HepG2 (cell line): ENCODE measurements at regions not wholly inside any gene's neighbourhood (a gene's known extent, or its start where the extent isn't known, plus 50 kb on each side); places are given as distances from the start of the nearest gene placed in this dataset.

Source experiments
- ATAC-seq: fragments of 200-7000 bp; cut with Tn5 transposase; 3 replicates; pipeline ENCODE4 v1.9.1; 2020; ENCODE audit warnings: mild to moderate bottlenecking, moderate library complexity
- BruUV-seq: library from RNA; stranded (reverse); fragments of 400-500 nt; replicated peaks from 2 replicates; lab custom pipeline; 2021; lab: Mats Ljungman, UMichigan
- CTCF ChIA-PET: fragments of 300-600 bp; formaldehyde crosslinking; extraction: SDS; loops from one replicate; lab custom pipeline; 2021; ENCODE audit warnings: low total read pairs, inconsistent platforms, low intra/inter-chr PET ratio; lab: Yijun Ruan, JAX
- POLR2A ChIA-PET: fragments of 350-600 bp; sonication (Branson Sonifier 250); formaldehyde crosslinking; loops from one replicate; lab custom pipeline; 2020; ENCODE audit warnings: antibody characterized with exemption, inconsistent platforms; lab: Yijun Ruan, JAX
- DNase-seq: peaks from one replicate; pipeline ENCODE4 v3.0.0-alpha.2; 2015; ENCODE audit warnings: low spot score
- FAIRE-seq: peaks from 3 replicates; lab custom pipeline; 2011; peaks lifted over from hg19 to GRCh38; lab: Jason Lieb, UNC
- H2AFZ ChIP-seq: one replicate; pipeline ENCODE4 v1.6.1; 2011; ENCODE audit warnings: low read length, inconsistent platforms
- H3K27ac ChIP-seq: fragments of 300-600 bp; 3 replicates; pipeline ENCODE4 v1.8.0; 2011; ENCODE audit warnings: mixed run types, mild to moderate bottlenecking, mixed read lengths, low read length, inconsistent platforms; ENCODE audit not compliant: insufficient read depth; ENCODE audit errors: extremely low read length
- H3K27me3 ChIP-seq, 2 experiments: fragments of 200-600 bp in 1 of 2; 2 replicates in 1 of 2; 3 replicates in 1 of 2; pipeline versions ENCODE4 v1.6.0 to v1.8.0; 2011; ENCODE audit warnings: low read length in 2 of 2, mild to moderate bottlenecking in 2 of 2, moderate library complexity in 2 of 2, inconsistent platforms in 1 of 2; ENCODE audit not compliant: insufficient read depth in 2 of 2, control insufficient read depth in 1 of 2
- H3K36me3 ChIP-seq, 2 experiments: fragments of 200-600 bp in 1 of 2; replicated peaks in 1 of 2; 2 replicates in 1 of 2; 3 replicates in 1 of 2; pipeline versions ENCODE4 v1.5.1 to v1.8.0; 2011; ENCODE audit warnings: low read length in 2 of 2, inconsistent platforms in 1 of 2; ENCODE audit not compliant: insufficient read depth in 2 of 2, control insufficient read depth in 1 of 2
- H3K4me1 ChIP-seq: 2 replicates; pipeline ENCODE4 v1.5.1; 2012; ENCODE audit warnings: low read length, inconsistent platforms; ENCODE audit not compliant: insufficient read depth
- H3K4me2 ChIP-seq: 2 replicates; pipeline ENCODE4 v1.6.0; 2011; ENCODE audit warnings: low read depth, low read length, inconsistent platforms
- H3K4me3 ChIP-seq, 3 experiments: fragments of 200-600 bp in 1 of 3; sonication (generic), shearing (Covaris generic) in 1 of 3; replicated peaks in 1 of 3; 2 replicates each; pipeline ENCODE4 v1.5.1; 2011 to 2016; ENCODE audit warnings: low read length in 3 of 3, inconsistent platforms in 2 of 3, low read depth in 2 of 3, mild to moderate bottlenecking in 2 of 3, control low read depth in 1 of 3, mixed read lengths in 1 of 3; ENCODE audit not compliant: insufficient read depth in 1 of 3
- H3K79me2 ChIP-seq: one replicate; pipeline ENCODE4 v1.6.1; 2011; ENCODE audit warnings: low read length, inconsistent platforms; ENCODE audit not compliant: insufficient read depth
- H3K9ac ChIP-seq: 2 replicates; pipeline ENCODE4 v1.6.0; 2011; ENCODE audit warnings: mild to moderate bottlenecking, low read depth, low read length, inconsistent platforms; ENCODE audit not compliant: insufficient read depth
- H3K9me3 ChIP-seq: 2 replicates; pipeline ENCODE4 v1.5.1; 2012; ENCODE audit warnings: mild to moderate bottlenecking, low read length
- H4K20me1 ChIP-seq: 2 replicates; pipeline ENCODE4 v1.6.0; 2011; ENCODE audit warnings: inconsistent platforms, mild to moderate bottlenecking, low read length, moderate library complexity; ENCODE audit not compliant: insufficient read depth
- AKAP8 ChIP-seq: sonication (generic); formaldehyde crosslinking; IDR thresholded peaks from 2 replicates; pipeline ENCODE4 v1.5.1; 2020; ENCODE audit warnings: mild to moderate bottlenecking, missing genetic modification reagents
- DZIP1 ChIP-seq: sonication (generic); formaldehyde crosslinking; IDR thresholded peaks from 2 replicates; pipeline ENCODE4 v1.5.0; 2020; ENCODE audit warnings: mild to moderate bottlenecking, missing genetic modification reagents
- KAT2B ChIP-seq: fragments of 150-350 bp; IDR thresholded peaks from 2 replicates; pipeline ENCODE4 v1.6.1; 2014; ENCODE audit warnings: low read depth, low read length, borderline replicate concordance
- TBL1XR1 ChIP-seq: fragments of 150-350 bp; IDR thresholded peaks from 2 replicates; pipeline ENCODE4 v1.6.1; 2014; ENCODE audit warnings: borderline replicate concordance, low read length; ENCODE audit not compliant: partially characterized antibody
- TOPORS ChIP-seq: sonication (generic); formaldehyde crosslinking; IDR thresholded peaks from 2 replicates; pipeline ENCODE4 v1.8.0; 2023; ENCODE audit warnings: mild to moderate bottlenecking, missing genetic modification reagents
- ZNF724P ChIP-seq: sonication (generic); formaldehyde crosslinking; IDR thresholded peaks from 2 replicates; pipeline ENCODE4 v1.8.0; 2022; ENCODE audit warnings: missing genetic modification reagents, borderline replicate concordance
- WGBS: methylation state at CpG from one replicate; pipeline ENCODE4 v1.1.6; 2017; ENCODE audit warnings: low lambda C conversion rate; 5-methylcytosine and 5-hydroxymethylcytosine counted together
- in situ Hi-C: cut with HindIII; loops from 2 replicates; pipeline ENCODE4 v1.10.0; 2017; ENCODE audit warnings: low pct_unique_long_range_greater_than_20kb; ENCODE audit not compliant: extremely low pct_ligation_motif_present
- intact Hi-C: fragments of 100-400 bp; cut with micrococcal nuclease; formaldehyde crosslinking; loops from one replicate; pipeline ENCODE4 v1.10.0; 2022; ENCODE audit not compliant: unreplicated experiment
- small RNA-seq, 3 experiments: library from RNA; depleted of rRNA; stranded (forward); fragments of <200 nt; gene quantifications; one replicate each; pipeline ENCODE3, GENCODE V24; 2012; ENCODE audit warnings: low read depth in 2 of 3, low replicate concordance in 1 of 3; ENCODE audit not compliant: insufficient read length in 3 of 3, insufficient read depth in 2 of 3

GRCh38 chr4:16952462-16952871, 54.0 kb upstream of the LDB2 start:
- H3K9me3 ChIP-seq, result no peaks in the 10 kb centered on the region
- no peak for DNase-seq
- ATAC-seq, result no peak
- FAIRE-seq, result no peak
- H3K27ac ChIP-seq, result no peak overlapping the region
- POLR2A ChIA-PET, result no interaction called here
- no peak overlapping the region for H2AFZ ChIP-seq
- no peak for TF ChIP-seq KAT2B
- no peak for TF ChIP-seq TOPORS (CRISPR knock-in tag)
- no peak for TF ChIP-seq DZIP1
- no peak for TF ChIP-seq AKAP8 (CRISPR knock-in tag)
- no peak for TF ChIP-seq TBL1XR1
- no peak for TF ChIP-seq ZNF724P (CRISPR knock-in tag)
- no peak overlapping the region for H3K4me2 ChIP-seq
- no peaks in the 10 kb centered on the region for H3K4me1 ChIP-seq
- no peaks in the 10 kb centered on the region for H3K79me2 ChIP-seq
- 17% methylated on average over 7 of the region's 8 CpGs for WGBS
- BruUV-seq, result no TSS peak
- no peaks in the 10 kb centered on the region for H4K20me1 ChIP-seq
- CTCF ChIA-PET, result no interaction called here
- in situ Hi-C loops, result no loop called here
- no peaks in the 10 kb centered on the region for H3K36me3 ChIP-seq
- H3K4me3 ChIP-seq, result no peak overlapping the region
- H3K9ac ChIP-seq, result no peak overlapping the region
- H3K27me3 ChIP-seq, result no peaks in the 10 kb centered on the region; a peak in 1 of 5 replicates
- intact Hi-C loops, result no loop called here

Small RNA genes in the stretch of these regions (small RNA-seq; reads per million reads assigned to genes)
- gene MTND5P4, result 0 reads per million in 3 experiments
- 0 to 0.10 (median 0) reads per million in 3 experiments for gene SNORA75B
